GM18951 (cell line): ENCODE measurements at regions not wholly inside any gene's neighbourhood (a gene's known extent, or its start where the extent isn't known, plus 50 kb on each side); places are given as distances from the start of the nearest gene placed in this dataset.

ENCODE experiments used
- POLR2A ChIP-seq: IDR thresholded peaks from 4 replicates; pipeline ENCODE4 v1.6.1; 2011; ENCODE audit warnings: mild to moderate bottlenecking; ENCODE audit not compliant: insufficient read length, insufficient read depth; ENCODE audit errors: extremely low read depth
- in situ Hi-C: fragments of 300-500 bp; cut with MboI; formaldehyde crosslinking; loops from one replicate; pipeline ENCODE4 v1.12.0; 2022; ENCODE audit warnings: low sequenced_read_pairs, mixed read lengths, inconsistent platforms; ENCODE audit not compliant: unreplicated experiment

- in situ Hi-C loops, result no loop called here
Measured at GRCh38 chr17:79533116-79533515, 77.7 kb downstream of the RBFOX3 start.

GRCh38 chr17:79532107-79532790, 78.6 kb downstream of the RBFOX3 start:
- in situ Hi-C loops, result no loop called here
- no peak for TF ChIP-seq POLR2A

More at GRCh38 chr17:79533116-79533515, 77.7 kb downstream of the RBFOX3 start:
- TF ChIP-seq POLR2A, result no peak

GRCh38 chr17:79531191-79532095, 79.4 kb downstream of the RBFOX3 start:
- in situ Hi-C loops, result no loop called here
- no peak for TF ChIP-seq POLR2A

GRCh38 chr17:79530361-79531105, 80.3 kb downstream of the RBFOX3 start:
- in situ Hi-C loops, result no loop called here
- TF ChIP-seq POLR2A, result no peak

- in situ Hi-C loops, result no loop called here
- TF ChIP-seq POLR2A, result no peak
Measured at GRCh38 chr17:79529661-79530081, 81.2 kb downstream of the RBFOX3 start.

- TF ChIP-seq POLR2A, result no peak
- in situ Hi-C loops, result no loop called here
Measured at GRCh38 chr17:79528592-79529125, 82.2 kb downstream of the RBFOX3 start.

- TF ChIP-seq POLR2A, result no peak
- in situ Hi-C loops, result no loop called here
Measured at GRCh38 chr17:79527306-79527705, 83.5 kb downstream of the RBFOX3 start.

- in situ Hi-C loops, result no loop called here
- no peak for TF ChIP-seq POLR2A
Measured at GRCh38 chr17:79525793-79526677, 84.8 kb downstream of the RBFOX3 start.

- no peak for TF ChIP-seq POLR2A
- in situ Hi-C loops, result no loop called here
Measured at GRCh38 chr17:79524213-79525187, 86.4 kb downstream of the RBFOX3 start.

- no peak for TF ChIP-seq POLR2A
- in situ Hi-C loops, result no loop called here
Measured at GRCh38 chr17:79522414-79522813, 88.4 kb downstream of the RBFOX3 start.

- no peak for TF ChIP-seq POLR2A
- in situ Hi-C loops, result no loop called here
Measured at GRCh38 chr17:79521225-79521624, 89.6 kb downstream of the RBFOX3 start.
